ENCODE measurements at regions not wholly inside any gene's neighbourhood (a gene's known extent, or its start where the extent isn't known, plus 50 kb on each side); places are given as distances from the start of the nearest gene placed in this dataset.

DNA sequence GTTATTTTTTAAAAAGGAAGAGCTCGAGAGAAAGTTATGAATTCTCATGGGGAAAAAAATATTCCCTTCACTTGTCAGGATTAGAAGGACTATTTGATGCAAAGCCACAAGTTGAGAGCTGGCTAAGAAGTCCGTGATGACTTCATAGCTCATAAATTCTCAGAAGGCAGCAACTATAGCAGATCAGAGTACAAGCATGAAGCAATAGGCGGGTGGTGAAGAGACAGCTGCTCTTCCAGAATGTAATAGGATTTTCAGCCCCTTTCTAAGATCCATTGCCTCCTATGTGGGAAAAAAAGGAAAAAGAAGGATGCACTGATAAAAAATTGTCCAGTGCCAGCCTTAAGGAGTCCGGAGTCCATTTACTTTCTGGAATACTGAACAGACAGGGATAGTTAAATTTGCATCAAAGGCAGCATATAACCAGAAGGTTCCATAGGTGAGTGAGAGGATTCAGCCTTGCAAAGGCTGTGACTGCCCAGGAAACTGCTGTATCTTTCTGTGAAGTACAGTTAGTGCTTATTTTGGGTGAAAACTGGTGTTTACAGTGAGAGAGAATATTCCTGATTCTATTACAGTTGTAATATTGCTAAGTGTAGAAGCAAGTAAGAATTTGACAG, 929.5 kb upstream of the ALCAM start (continued):
- TF ChIP-seq RXRA (IDR thresholded peaks at IDR 0.05; ENCODE audit: insufficient read depth, low read depth, low read length): no peak
- TF ChIP-seq, protein P1, sequence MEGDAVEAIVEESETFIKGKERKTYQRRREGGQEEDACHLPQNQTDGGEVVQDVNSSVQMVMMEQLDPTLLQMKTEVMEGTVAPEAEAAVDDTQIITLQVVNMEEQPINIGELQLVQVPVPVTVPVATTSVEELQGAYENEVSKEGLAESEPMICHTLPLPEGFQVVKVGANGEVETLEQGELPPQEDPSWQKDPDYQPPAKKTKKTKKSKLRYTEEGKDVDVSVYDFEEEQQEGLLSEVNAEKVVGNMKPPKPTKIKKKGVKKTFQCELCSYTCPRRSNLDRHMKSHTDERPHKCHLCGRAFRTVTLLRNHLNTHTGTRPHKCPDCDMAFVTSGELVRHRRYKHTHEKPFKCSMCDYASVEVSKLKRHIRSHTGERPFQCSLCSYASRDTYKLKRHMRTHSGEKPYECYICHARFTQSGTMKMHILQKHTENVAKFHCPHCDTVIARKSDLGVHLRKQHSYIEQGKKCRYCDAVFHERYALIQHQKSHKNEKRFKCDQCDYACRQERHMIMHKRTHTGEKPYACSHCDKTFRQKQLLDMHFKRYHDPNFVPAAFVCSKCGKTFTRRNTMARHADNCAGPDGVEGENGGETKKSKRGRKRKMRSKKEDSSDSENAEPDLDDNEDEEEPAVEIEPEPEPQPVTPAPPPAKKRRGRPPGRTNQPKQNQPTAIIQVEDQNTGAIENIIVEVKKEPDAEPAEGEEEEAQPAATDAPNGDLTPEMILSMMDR (IDR thresholded peaks at IDR 0.05; ENCODE audit: control extremely low read depth in 1 of 3, insufficient read depth in 1 of 3, low read depth in 1 of 3, low read length in 3 of 3): no peak
- TF ChIP-seq GTF2F1 (IDR thresholded peaks at IDR 0.05; ENCODE audit: borderline replicate concordance, low read depth, low read length): no peak
